Hepatocyte (in vitro differentiated cells): ENCODE measurements at regions not wholly inside any gene's neighbourhood (a gene's known extent, or its start where the extent isn't known, plus 50 kb on each side); places are given as distances from the start of the nearest gene placed in this dataset.

Experiments
- DNase-seq: peaks from one replicate; pipeline ENCODE4 v3.0.0-alpha.2; 2016; ENCODE audit warnings: low spot score
- H2AFZ ChIP-seq: fragments of 200-600 bp; sonication (generic); 2 replicates; pipeline ENCODE4 v1.6.0; 2016; ENCODE audit warnings: antibody characterized with exemption, mild to moderate bottlenecking
- H3K27ac ChIP-seq: fragments of 200-600 bp; sonication (generic); 2 replicates; pipeline ENCODE4 v1.5.1; 2016; ENCODE audit warnings: mild to moderate bottlenecking
- H3K27me3 ChIP-seq: fragments of 200-600 bp; sonication (generic); 2 replicates; pipeline ENCODE4 v1.6.1; 2016
- H3K36me3 ChIP-seq: fragments of 200-600 bp; sonication (generic); replicated peaks from 2 replicates; pipeline ENCODE4 v1.5.1; 2016; ENCODE audit warnings: low read depth; ENCODE audit not compliant: insufficient read depth
- H3K4me1 ChIP-seq: fragments of 200-600 bp; sonication (generic); 2 replicates; pipeline ENCODE4 v1.5.1; 2016; ENCODE audit warnings: mild to moderate bottlenecking, moderate library complexity; ENCODE audit not compliant: insufficient read depth
- H3K4me2 ChIP-seq: fragments of 200-600 bp; sonication (generic); 2 replicates; pipeline ENCODE4 v1.6.0; 2016
- H3K4me3 ChIP-seq: fragments of 200-600 bp; sonication (generic); 2 replicates; pipeline ENCODE4 v1.5.1; 2016; ENCODE audit warnings: mild to moderate bottlenecking
- H3K79me2 ChIP-seq: fragments of 200-600 bp; sonication (generic); 2 replicates; pipeline ENCODE4 v1.6.0; 2017; ENCODE audit warnings: mild to moderate bottlenecking
- H3K9me2 ChIP-seq: fragments of 200-600 bp; sonication (generic); replicated peaks from 2 replicates; pipeline ENCODE4 v1.6.0; 2017; ENCODE audit warnings: mild to moderate bottlenecking; ENCODE audit not compliant: insufficient read depth
- H3K9me3 ChIP-seq: fragments of 200-600 bp; sonication (generic); 2 replicates; pipeline ENCODE4 v1.5.1; 2016; ENCODE audit warnings: low read depth, mild to moderate bottlenecking
- H4K20me1 ChIP-seq: fragments of 200-600 bp; sonication (generic); 2 replicates; pipeline ENCODE4 v1.6.0; 2016; ENCODE audit warnings: mild to moderate bottlenecking; ENCODE audit not compliant: insufficient read depth, poor library complexity, severe bottlenecking
- CTCF ChIP-seq: fragments of 200-600 bp; sonication (generic); IDR thresholded peaks from 2 replicates; pipeline ENCODE4 v1.5.1; 2016; ENCODE audit warnings: antibody characterized with exemption, mild to moderate bottlenecking; ENCODE audit not compliant: poor library complexity
- EZH2 ChIP-seq: fragments of 200-600 bp; sonication (generic); IDR thresholded peaks from 2 replicates; pipeline ENCODE4 v1.6.1; 2016; ENCODE audit warnings: antibody characterized with exemption, mild to moderate bottlenecking, borderline replicate concordance
- EZH2phosphoT487 ChIP-seq: fragments of 200-600 bp; sonication (generic); IDR thresholded peaks from one replicate; pipeline ENCODE4 v1.6.1; 2018; ENCODE audit warnings: antibody characterized with exemption, mild to moderate bottlenecking, low read depth, moderate library complexity; ENCODE audit not compliant: unreplicated experiment, severe bottlenecking
- WGBS: methylation state at CpG from one replicate; pipeline ENCODE4 v1.1.6; 2016; ENCODE audit warnings: low lambda C conversion rate; ENCODE audit errors: missing lambda C conversion rate; 5-methylcytosine and 5-hydroxymethylcytosine counted together

- WGBS = 70% methylated on average over 2 of the region's 2 CpGs
- H3K36me3 ChIP-seq = no peaks in the 10 kb centered on the region
- no peaks in the 10 kb centered on the region for H3K9me3 ChIP-seq
- no peaks in the 10 kb centered on the region for H3K79me2 ChIP-seq
- H3K4me3 ChIP-seq = no peak overlapping the region
- TF ChIP-seq CTCF (no peak), EZH2 (no peak), EZH2phosphoT487 (no peak)
- no peak for DNase-seq
- no peaks in the 10 kb centered on the region for H3K27me3 ChIP-seq
- H2AFZ ChIP-seq = no peak overlapping the region
- H4K20me1 ChIP-seq = no peaks in the 10 kb centered on the region
- no peak overlapping the region for H3K4me2 ChIP-seq
- peak overlapping the region; percentile 15 for H3K27ac ChIP-seq
- H3K4me1 ChIP-seq = peaks cover 13% of the 10 kb centered on the region
- no peaks in the 10 kb centered on the region for H3K9me2 ChIP-seq
These were observed 162.3 kb downstream of the MREG start for GRCh38 chr2:215851082-215851481.

GRCh38 chr2:215850380-215850779 lies 163.0 kb downstream of the MREG start:
- H3K4me3 ChIP-seq = no peak overlapping the region
- no peak for TF ChIP-seq EZH2phosphoT487
- no peak for TF ChIP-seq CTCF
- TF ChIP-seq EZH2 = no peak
- H3K36me3 ChIP-seq = no peaks in the 10 kb centered on the region
- no peak overlapping the region for H3K4me2 ChIP-seq
- H3K4me1 ChIP-seq = peaks cover 13% of the 10 kb centered on the region
- no peak for DNase-seq
- no peaks in the 10 kb centered on the region for H3K9me2 ChIP-seq
- H4K20me1 ChIP-seq = no peaks in the 10 kb centered on the region
- H3K9me3 ChIP-seq = no peaks in the 10 kb centered on the region
- H3K27me3 ChIP-seq = no peaks in the 10 kb centered on the region
- H2AFZ ChIP-seq = no peak overlapping the region
- H3K27ac ChIP-seq = peak overlapping the region; percentile 15
- no peaks in the 10 kb centered on the region for H3K79me2 ChIP-seq
- 75% methylated on average over 4 of the region's 4 CpGs for WGBS

GRCh38 chr2:215849771-215850170 lies 163.6 kb downstream of the MREG start:
- DNase-seq = no peak
- H3K4me2 ChIP-seq = no peak overlapping the region
- H4K20me1 ChIP-seq = no peaks in the 10 kb centered on the region
- H3K27ac ChIP-seq = no peak overlapping the region
- H2AFZ ChIP-seq = no peak overlapping the region
- no peaks in the 10 kb centered on the region for H3K79me2 ChIP-seq
- H3K27me3 ChIP-seq = no peaks in the 10 kb centered on the region
- no peak for TF ChIP-seq EZH2
- TF ChIP-seq EZH2phosphoT487 = no peak
- no peak for TF ChIP-seq CTCF
- H3K36me3 ChIP-seq = no peaks in the 10 kb centered on the region
- no peaks in the 10 kb centered on the region for H3K9me2 ChIP-seq
- no peaks in the 10 kb centered on the region for H3K9me3 ChIP-seq
- WGBS = 77% methylated on average over 6 of the region's 6 CpGs
- no peak overlapping the region for H3K4me3 ChIP-seq
- H3K4me1 ChIP-seq = peaks cover 13% of the 10 kb centered on the region

GRCh38 chr2:215848698-215849097 lies 164.7 kb downstream of the MREG start:
- H4K20me1 ChIP-seq = no peaks in the 10 kb centered on the region
- WGBS = 78% methylated on average over 2 of the region's 2 CpGs

More at GRCh38 chr2:215848698-215849097, 164.7 kb downstream of the MREG start:
- TF ChIP-seq CTCF (no peak), EZH2phosphoT487 (no peak)
- H3K27me3 ChIP-seq = no peaks in the 10 kb centered on the region
- H3K4me2 ChIP-seq = no peak overlapping the region
- H3K9me2 ChIP-seq = no peaks in the 10 kb centered on the region
- H3K79me2 ChIP-seq = no peaks in the 10 kb centered on the region
- H3K9me3 ChIP-seq = no peaks in the 10 kb centered on the region
- no peak for DNase-seq
- no peak overlapping the region for H3K4me3 ChIP-seq
- H2AFZ ChIP-seq = no peak overlapping the region
- no peak overlapping the region for H3K27ac ChIP-seq
- no peaks in the 10 kb centered on the region for H3K36me3 ChIP-seq
- H3K4me1 ChIP-seq = peaks cover 13% of the 10 kb centered on the region
